Stimulated activated CD4-positive, alpha-beta T cell treated with anti-CD3 and anti-CD28 coated beads, Interleukin-15, amount 100 ng/mL, for 1 hour (primary cell): ENCODE measurements at regions not wholly inside any gene's neighbourhood (a gene's known extent, or its start where the extent isn't known, plus 50 kb on each side); places are given as distances from the start of the nearest gene placed in this dataset.

Source experiments
- DNase-seq, 2 donors: peaks; one replicate each; pipeline ENCODE4 v3.0.0-alpha.2; 2020; ENCODE audit warnings: low read depth in 1 of 2, low spot score in 1 of 2

DNA sequence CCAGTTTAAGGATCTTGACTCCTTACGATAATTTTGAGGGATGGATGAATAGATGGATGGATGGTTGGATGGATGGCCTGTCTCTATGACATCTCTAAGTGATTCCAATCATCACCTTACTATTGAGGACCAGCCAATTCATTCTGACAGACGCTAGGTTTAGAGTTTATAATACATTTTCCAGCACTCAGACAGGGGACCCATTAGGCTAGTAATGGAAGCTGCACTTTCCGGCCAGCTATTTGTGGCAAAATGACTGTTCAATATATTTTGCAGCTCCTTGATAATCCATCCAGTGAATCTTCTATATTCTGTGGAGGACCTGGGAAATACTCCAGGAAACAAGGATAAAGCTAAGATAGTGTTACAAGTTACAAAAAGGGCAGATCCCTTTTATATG is 262.9 kb downstream of the TDRD15 start:
- DNase-seq: no peak

GRCh38 chr2:21392649-21393048 is 268.9 kb downstream of the TDRD15 start:
- no peak for DNase-seq

DNA sequence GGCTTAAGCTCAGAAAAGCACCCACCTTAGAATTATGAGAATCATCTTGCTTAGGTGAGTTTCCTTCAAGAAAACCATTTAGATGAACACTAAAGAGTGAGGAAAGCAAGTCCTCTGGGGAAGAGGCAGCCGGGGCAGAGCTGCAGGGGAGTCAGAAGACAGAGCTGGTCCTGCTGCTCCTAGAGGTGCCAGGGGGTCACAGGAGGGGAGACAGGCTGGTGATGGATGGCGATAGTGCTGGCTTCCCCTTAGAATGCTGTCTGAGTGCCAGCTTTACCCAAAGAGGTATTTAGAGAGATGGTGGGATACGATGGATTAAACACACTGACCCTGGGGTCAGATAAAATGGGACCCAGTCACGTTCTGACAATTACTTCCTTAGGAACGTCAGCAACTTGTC is 269.4 kb downstream of the TDRD15 start:
- DNase-seq: no peak

GRCh38 chr2:21395366-21395765 is 271.6 kb downstream of the TDRD15 start:
- no peak for DNase-seq

- DNase-seq: no peak
Observed at GRCh38 chr2:21396252-21396651, 272.5 kb downstream of the TDRD15 start.

DNA sequence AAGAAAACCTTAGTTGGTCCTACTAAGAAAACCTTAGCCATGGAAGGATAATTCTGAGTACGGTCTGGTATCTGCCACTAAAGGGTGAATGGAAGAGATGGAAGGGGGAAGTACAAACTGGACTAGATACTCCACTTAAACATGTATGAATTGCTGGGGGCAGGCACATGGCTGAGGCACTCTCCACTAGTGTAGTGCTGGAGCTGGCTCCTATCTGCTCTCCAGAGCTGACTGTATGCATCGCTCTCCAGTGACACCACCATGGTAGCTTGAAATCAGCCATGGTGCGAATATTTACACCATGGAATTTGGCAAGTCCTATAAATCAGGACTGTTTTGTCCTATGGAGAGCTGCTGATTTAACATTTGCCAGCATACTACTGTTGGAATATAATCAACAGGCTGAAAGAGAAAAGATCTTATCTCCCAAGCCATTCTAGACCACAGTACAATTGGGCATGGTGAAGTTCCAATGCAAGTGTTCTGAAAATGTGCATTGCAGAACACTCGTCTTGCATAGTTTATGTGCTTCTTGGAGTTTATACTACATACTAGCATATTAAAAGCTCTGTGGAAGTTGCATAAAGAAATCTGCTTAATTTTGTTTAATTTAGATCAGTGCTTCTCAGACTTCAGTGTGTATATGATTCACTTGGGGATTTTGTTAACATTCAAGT is 277.4 kb downstream of the TDRD15 start:
- no peak for DNase-seq

GRCh38 chr2:21404137-21404536 is 280.4 kb downstream of the TDRD15 start:
- no peak for DNase-seq

GRCh38 chr2:21404827-21405625 is 281.3 kb downstream of the TDRD15 start:
- DNase-seq: no peak

DNA sequence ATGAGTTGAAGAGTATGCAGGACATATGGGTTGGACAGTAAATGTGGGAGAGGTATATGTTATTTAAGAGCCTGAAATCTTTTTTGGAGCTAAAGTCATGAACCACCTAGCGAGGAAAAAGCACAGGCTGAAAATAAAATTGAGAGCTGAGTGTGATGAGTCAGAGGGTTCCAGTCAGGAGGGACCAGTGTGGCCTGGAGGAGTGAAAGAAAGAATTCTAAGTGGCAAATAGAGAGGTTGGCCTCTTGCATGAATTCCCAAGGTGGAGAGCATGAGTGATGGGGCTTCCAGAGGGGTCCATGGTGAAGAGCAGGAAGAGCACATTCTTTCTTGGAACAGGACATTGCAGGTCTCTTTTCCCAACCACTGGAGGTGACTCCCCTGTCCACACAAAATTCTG is 282.6 kb downstream of the TDRD15 start:
- no peak for DNase-seq

GRCh38 chr2:21406911-21407310 is 283.1 kb downstream of the TDRD15 start:
- no peak for DNase-seq

DNA sequence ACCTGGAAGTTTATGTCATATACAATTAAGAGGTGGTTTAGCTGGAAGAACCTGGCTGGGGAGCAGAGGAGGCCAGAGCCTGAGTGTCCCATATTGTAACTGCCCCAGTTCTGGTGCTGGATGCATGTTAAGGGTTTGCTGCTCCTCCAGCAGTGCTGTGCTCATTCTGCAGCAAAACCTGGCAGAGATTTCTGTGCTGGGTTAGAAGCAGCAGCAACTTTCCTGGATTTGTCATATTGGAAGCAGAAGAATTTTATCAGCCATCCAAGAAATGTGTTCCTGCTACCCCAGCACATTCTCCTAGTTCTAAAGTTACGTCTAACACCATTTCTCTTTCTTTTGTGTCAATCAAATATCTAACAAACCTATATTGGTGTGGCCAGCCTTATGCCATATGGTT is 284.1 kb downstream of the TDRD15 start:
- no peak for DNase-seq

DNA sequence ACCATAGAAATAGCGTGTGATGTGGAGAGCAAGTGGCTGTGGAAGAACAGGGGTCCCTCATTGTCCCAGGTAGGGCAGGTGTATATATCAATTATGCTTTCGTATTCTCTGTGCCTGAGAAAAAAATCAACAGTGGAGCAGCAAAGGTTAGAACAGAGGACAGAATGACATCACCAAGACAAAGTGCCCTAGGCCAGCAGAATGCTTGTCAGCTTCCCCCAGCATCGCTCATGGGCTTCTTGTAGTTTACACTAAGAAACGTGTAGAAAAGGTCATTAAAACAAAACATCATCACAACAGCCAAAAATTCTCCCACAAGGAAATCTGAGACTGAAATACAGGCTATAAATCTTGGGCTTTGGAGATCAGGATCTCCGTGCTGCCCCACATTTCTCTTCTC is 288.0 kb downstream of the TDRD15 start:
- DNase-seq: no peak

DNA sequence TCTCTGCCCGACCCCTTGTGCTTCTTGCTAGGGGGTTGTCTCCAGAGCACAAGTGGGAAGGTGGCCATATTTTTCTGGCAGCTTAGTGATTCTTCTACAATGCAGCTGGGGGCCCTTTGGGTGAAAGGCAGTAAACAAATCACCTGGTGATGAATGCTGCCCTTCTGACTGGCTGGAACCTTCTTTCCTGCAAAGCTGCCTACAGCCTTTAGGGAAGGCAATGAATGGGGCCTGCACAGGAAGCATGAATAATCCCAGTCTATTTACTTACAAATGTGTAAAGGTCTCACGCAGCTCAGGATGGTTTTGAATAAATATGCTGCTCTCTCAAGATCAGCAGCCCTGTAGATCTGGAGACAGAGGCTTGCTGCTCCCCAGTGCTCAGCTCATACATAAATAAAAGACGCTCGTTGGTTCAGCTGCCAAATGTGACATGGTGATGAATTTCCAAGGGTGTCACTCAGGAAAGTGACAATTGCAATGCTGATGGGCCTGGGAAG is 289.2 kb downstream of the TDRD15 start:
- DNase-seq: no peak

DNA sequence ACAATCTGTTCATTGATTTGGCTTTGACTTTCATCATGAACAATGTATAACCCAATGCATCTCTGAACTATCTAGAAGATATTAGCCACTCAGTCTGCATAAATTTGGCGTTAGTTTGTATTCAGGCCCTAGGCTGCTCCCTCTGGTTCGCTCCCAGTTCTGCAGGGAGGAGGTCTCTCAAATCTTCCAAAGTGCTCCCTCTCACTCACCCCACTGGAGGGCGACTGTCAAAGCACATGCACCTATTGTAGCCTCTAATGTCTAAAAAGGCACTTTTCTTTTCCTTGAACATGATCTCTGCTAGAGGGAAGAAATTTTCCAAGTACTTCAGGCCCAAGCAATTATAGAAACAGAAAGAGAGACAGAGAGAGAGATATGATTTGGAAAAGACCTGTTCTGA is 291.5 kb downstream of the TDRD15 start:
- DNase-seq: no peak

DNA sequence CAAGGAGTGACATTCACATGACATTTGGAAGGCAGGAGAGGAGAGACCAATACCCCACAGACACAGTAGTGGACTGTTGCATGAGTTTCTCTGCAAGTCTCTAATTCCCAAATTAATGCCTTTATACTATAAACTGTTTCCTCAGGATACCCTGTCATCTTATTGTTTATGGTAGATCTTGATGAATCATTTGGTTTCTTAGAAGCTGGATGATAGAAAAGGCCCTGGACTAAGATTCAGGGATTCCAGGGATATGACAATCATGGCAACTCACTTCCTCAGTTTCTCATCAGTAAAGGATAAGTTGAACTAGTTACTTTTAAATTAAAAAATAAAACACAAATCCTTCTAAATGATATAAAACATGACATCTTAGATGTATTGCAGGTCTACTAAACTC is 292.5 kb downstream of the TDRD15 start:
- no peak for DNase-seq

- no peak for DNase-seq
Observed at GRCh38 chr2:21418456-21418855, 294.7 kb downstream of the TDRD15 start.

- DNase-seq: no peak
Observed at GRCh38 chr2:21420553-21421335, 297.0 kb downstream of the TDRD15 start.

DNA sequence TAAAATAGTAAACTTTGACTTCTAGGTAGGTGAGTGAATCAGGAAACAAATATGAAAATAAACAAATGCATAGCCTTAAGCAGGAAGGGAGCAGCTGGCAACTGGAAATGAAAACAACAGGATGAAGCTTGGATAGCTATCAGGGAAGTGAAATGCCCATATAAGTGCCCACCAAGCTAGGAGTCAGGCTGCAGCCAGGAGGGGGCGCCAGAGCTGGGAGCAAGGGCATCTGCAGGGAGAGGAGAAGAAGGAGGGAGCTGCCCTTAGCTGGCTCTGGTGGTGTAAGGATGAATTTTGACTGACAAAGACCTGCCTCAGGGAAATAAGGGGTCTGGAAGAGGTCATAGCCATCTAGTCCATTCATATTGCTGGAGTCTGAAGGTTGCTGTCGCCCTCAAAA is 298.3 kb downstream of the TDRD15 start:
- no peak for DNase-seq

- DNase-seq: no peak
Observed at GRCh38 chr2:21422724-21423522, 299.2 kb downstream of the TDRD15 start.

GRCh38 chr2:21423854-21424253 is 300.1 kb downstream of the TDRD15 start:
- no peak for DNase-seq

- no peak for DNase-seq
Observed at GRCh38 chr2:21424375-21424774, 300.6 kb downstream of the TDRD15 start.
